Fibroblast of upper back skin (primary cell): ENCODE measurements at regions not wholly inside any gene's neighbourhood (a gene's known extent, or its start where the extent isn't known, plus 50 kb on each side); places are given as distances from the start of the nearest gene placed in this dataset.
A peak's percentile ranks its signal among the peaks of the same experiment; 100 is the strongest.
"Not testable (repeated sequence)": the region's sequence is repeated elsewhere in the genome, so short reads cannot be mapped to it uniquely, and the experiment has no call there.

Source experiments
- DNase-seq: peaks from one replicate; pipeline ENCODE4 v3.0.0-alpha.2; 2013

GRCh38 chr5:179497636-179498340 lies 52.6 kb upstream of the RUFY1 start:
- no peak for DNase-seq

- no peak for DNase-seq
Observed at GRCh38 chr5:179495906-179496455, 54.4 kb upstream of the RUFY1 start.

GRCh38 chr5:179494774-179495526 lies 55.4 kb upstream of the RUFY1 start:
- peak; percentile 5 for DNase-seq

- no peak for DNase-seq
Observed at GRCh38 chr5:179488975-179489374, 61.4 kb upstream of the RUFY1 start.

GRCh38 chr5:179488491-179488890 lies 61.9 kb upstream of the RUFY1 start:
- no peak for DNase-seq

GRCh38 chr5:179487145-179487544 lies 63.2 kb upstream of the RUFY1 start:
- no peak for DNase-seq

GRCh38 chr5:179486596-179487051 lies 63.7 kb upstream of the RUFY1 start:
- DNase-seq = no peak

DNA sequence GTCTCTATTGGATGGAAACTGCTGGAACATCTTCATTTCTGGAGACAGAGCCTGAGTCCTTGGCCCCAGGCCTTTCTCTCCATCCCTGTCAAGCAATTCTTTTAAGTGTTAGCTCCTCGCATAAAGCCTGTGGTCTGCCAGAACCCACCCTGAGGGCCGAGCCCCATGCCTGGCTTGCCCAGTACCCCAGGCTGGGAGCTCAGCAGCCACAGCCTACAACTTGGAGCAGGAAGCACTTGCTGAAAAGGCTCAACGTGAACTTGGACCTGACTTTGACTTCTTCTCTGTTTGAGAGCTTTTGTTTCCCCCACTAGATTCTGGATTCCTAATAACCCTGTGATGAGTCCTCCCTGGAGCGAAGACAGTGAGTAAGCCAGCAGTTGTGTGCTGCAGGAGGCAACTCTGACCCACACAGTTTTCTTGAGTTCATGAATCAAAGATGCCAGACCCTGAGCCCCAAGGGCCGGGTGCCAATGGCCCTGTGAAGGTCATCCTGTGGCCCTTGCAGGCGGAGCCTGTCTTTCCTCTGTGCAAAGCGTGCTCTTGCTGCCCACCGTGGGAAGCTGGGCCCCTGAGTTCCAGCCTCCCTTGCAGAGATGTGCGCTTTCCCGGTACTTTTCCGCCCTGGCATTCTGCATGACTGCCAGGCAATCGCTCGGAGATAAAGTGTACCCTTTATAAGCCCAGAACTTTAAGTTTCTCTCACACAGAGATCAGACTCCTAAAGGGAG lies 64.3 kb upstream of the RUFY1 start:
- DNase-seq = no peak

- DNase-seq = no peak
Observed at GRCh38 chr5:179484761-179485160, 65.6 kb upstream of the RUFY1 start.

- no peak for DNase-seq
Observed at GRCh38 chr5:179484201-179484600, 66.2 kb upstream of the RUFY1 start.

- DNase-seq = no peak
Observed at GRCh38 chr5:179478624-179479023, 71.7 kb upstream of the RUFY1 start.

GRCh38 chr5:179475208-179475751 lies 75.1 kb upstream of the RUFY1 start:
- no peak for DNase-seq

DNA sequence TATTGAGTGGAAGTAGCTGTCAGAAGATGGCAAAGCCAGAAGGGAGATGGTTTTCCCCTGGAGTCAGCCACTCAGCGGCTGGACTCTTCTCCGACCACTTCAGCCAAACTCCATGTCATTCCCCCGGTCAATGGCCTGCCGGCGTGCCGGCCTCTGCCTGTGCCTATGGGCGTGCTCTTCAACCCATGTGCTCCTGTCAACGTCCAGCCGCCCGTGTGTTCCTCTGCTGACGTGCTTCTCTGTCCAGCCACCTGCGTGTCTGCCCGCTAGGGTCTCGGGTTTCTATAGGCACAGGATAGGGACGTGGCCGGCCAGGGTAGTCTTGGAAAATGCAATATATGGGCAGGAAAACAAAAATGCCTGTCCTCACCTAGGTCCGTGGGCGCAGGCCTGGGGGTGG lies 77.7 kb upstream of the RUFY1 start:
- DNase-seq = no peak

DNA sequence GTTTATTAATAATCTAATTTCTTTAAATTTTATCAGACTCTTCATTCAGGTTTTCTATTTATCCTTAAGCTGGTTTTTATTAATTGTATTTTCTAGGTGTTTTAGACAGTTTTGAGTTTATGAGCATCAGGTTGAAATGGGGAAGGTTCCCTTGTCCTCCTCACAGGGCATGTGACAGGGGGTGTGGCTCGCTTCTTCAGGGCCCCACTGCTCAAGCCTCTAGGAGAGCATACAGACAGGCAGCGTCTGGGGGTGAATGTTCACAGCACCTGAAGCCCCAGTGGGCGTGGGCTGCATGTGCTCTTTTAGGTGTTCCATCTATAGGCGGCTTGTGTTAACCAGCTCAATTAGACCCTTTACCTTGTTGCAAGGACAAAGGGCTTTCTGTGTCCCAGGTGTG lies 78.2 kb upstream of the RUFY1 start:
- no peak for DNase-seq

DNA sequence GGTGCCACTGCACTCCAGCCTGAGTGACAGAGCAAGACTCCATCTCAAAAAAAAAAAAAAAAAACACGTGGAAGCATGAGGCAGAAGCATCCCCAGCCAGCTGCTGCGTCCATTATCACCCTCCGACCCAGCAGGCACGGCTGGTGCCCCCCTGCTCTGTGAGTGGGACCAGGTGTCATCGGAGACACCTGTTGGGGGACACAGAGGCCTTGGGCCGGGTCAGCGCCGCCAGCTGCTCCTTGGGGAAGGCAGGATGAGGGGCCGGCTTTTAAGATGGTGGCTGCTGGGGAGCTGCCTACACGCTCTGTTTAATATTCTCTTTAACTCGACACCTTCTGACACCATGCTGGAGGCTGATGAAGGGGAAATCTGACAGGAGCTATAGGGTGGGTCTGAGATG lies 80.2 kb upstream of the RUFY1 start:
- no peak for DNase-seq

DNA sequence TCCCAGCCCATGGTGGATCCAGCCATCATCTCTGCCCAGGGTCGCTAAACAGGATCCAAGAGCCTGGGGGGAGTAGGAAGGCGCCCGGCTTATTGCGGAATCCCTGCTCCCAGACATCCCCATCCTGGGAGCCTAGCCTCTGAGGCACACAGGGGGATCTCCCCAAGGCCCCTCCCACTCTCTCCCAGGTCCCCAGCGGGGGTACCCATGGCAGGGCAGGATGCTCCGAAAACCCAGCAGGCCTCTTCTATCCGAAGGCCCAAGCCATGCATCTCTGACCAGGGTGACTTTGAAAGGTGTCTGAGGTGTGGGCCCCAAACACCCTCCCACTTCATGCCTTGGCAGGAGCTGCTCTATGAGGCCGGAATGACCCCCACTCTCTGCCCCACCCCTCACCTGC lies 81.7 kb upstream of the RUFY1 start:
- DNase-seq = no peak

DNA sequence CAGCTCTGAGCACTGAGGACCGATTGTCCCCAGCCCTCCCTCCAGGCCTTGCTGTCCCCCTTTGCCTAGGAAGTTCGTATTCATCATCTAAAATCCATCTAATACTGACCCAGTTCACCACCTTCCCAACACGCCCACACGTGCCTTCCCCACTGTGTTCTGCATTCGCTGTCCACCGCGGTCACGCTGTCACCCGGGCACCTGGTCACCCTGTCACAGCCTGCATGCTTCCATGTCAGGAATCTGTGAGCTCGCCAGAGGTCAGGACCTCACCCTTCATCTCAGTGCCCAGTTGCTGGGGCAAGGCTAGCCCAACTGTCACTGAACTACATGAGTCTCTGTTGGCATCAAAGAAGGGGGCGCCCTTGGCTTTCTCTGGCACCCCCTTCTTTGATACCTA lies 82.9 kb upstream of the RUFY1 start:
- DNase-seq = no peak

- no peak for DNase-seq
Observed at GRCh38 chr5:179464631-179465030, 85.7 kb upstream of the RUFY1 start.

DNA sequence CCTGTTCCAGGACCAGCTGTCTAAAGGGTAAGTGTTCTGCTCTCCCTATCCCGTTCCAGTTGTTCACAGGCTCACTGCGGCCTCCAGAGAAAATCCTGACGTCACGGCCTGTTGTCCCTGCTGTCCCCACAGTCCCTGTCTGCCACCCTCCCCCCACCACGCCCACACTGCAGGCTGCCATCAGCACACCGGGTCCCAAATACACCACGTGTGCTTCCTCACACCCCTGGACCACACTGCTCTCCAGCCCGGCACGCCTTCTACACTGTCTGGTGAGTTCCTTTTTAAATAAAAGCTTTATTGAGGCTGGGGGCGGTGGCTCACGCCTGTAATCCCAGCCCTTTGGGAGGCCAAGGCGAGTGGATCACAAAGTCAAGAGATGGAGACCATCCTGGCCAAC lies 88.3 kb upstream of the RUFY1 start:
- DNase-seq = no peak

GRCh38 chr5:179461576-179461975 lies 88.8 kb upstream of the RUFY1 start:
- no peak for DNase-seq

DNA sequence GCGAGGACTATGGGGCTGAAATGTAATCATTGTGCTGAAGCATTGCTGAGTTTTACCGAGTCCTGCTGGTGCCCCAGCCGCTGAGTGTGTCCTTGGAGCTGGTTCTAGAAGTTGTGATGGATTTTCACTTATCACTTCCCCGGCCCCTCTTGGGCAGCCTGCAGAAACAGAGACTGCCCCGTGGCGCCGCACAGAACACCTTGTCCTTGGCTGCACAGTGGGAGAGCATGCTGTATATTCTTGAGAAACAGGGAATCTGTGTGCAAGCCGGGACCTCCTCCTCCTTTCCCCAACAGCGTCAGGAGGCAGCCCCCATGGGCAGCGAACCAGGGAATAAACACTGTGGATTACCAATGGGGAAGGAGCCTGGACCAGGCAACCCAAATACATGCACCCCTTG lies 90.6 kb upstream of the RUFY1 start:
- DNase-seq = no peak

GRCh38 chr5:179457612-179458011 lies 92.7 kb upstream of the RUFY1 start:
- DNase-seq = no peak

GRCh38 chr5:179456075-179456474 lies 94.3 kb upstream of the RUFY1 start:
- DNase-seq = not testable (repeated sequence)
